MM.1S (cell line): ENCODE measurements at regions not wholly inside any gene's neighbourhood (a gene's known extent, or its start where the extent isn't known, plus 50 kb on each side); places are given as distances from the start of the nearest gene placed in this dataset.

Source experiments
- EZH2 ChIP-seq: fragments of 300-600 bp; sonication (generic); optimal IDR thresholded peaks from 2 replicates; pipeline ENCODE3; 2017; ENCODE audit warnings: low read depth, mild to moderate bottlenecking, antibody characterized with exemption, low read length, mixed read lengths
- TF ChIP-seq, protein P1 (sequence below): fragments of 300-600 bp; sonication (generic); IDR thresholded peaks from 2 replicates; pipeline ENCODE4 v1.5.1; 2016; ENCODE audit warnings: antibody characterized with exemption, low read length, mixed read lengths

DNA sequence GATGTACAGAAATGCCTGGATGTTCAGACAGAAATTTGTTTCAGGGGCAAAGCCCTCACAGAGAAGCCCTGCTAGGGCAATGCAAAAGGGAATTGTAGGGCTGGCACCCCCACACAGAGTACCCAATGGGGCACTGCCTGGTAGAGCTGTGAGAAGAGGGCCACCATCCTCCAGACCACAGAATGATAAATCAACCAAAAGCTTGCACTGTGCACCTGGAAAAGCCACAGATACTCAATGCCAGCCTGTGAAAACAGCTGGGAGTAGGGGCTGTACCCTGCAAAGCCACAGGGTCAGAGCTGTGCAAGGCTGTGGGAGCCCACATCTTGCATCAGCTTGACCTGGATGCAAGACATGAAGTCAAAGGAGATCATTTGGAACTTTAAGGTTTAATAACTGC is 477.9 kb upstream of the NECTIN3 start:
- TF ChIP-seq EZH2: no peak
- TF ChIP-seq, protein P1, sequence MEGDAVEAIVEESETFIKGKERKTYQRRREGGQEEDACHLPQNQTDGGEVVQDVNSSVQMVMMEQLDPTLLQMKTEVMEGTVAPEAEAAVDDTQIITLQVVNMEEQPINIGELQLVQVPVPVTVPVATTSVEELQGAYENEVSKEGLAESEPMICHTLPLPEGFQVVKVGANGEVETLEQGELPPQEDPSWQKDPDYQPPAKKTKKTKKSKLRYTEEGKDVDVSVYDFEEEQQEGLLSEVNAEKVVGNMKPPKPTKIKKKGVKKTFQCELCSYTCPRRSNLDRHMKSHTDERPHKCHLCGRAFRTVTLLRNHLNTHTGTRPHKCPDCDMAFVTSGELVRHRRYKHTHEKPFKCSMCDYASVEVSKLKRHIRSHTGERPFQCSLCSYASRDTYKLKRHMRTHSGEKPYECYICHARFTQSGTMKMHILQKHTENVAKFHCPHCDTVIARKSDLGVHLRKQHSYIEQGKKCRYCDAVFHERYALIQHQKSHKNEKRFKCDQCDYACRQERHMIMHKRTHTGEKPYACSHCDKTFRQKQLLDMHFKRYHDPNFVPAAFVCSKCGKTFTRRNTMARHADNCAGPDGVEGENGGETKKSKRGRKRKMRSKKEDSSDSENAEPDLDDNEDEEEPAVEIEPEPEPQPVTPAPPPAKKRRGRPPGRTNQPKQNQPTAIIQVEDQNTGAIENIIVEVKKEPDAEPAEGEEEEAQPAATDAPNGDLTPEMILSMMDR: no peak
